ENCODE measurements at regions not wholly inside any gene's neighbourhood (a gene's known extent, or its start where the extent isn't known, plus 50 kb on each side); places are given as distances from the start of the nearest gene placed in this dataset.

DNA sequence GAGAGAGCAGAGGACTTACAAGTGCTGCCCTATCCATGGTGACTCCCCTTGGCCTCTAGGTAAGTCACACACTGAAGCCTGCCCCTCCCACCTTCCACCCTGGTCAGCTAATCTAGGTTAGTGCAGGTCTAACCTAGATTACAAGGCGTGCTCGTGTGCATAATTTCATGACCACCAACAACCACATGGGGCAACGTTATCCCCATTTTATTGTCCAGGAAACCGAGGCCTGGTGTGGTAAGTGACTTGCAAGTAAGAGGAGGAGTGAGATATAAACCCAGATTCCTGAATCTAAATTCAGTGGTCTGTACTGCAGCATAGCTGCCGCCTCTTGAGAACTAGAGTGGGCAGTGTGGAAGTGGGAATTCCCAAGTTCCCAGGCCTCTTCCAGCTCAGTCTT lies 171.1 kb downstream of the DAD1 start:
- TF ChIP-seq, protein P1, sequence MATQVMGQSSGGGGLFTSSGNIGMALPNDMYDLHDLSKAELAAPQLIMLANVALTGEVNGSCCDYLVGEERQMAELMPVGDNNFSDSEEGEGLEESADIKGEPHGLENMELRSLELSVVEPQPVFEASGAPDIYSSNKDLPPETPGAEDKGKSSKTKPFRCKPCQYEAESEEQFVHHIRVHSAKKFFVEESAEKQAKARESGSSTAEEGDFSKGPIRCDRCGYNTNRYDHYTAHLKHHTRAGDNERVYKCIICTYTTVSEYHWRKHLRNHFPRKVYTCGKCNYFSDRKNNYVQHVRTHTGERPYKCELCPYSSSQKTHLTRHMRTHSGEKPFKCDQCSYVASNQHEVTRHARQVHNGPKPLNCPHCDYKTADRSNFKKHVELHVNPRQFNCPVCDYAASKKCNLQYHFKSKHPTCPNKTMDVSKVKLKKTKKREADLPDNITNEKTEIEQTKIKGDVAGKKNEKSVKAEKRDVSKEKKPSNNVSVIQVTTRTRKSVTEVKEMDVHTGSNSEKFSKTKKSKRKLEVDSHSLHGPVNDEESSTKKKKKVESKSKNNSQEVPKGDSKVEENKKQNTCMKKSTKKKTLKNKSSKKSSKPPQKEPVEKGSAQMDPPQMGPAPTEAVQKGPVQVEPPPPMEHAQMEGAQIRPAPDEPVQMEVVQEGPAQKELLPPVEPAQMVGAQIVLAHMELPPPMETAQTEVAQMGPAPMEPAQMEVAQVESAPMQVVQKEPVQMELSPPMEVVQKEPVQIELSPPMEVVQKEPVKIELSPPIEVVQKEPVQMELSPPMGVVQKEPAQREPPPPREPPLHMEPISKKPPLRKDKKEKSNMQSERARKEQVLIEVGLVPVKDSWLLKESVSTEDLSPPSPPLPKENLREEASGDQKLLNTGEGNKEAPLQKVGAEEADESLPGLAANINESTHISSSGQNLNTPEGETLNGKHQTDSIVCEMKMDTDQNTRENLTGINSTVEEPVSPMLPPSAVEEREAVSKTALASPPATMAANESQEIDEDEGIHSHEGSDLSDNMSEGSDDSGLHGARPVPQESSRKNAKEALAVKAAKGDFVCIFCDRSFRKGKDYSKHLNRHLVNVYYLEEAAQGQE (IDR thresholded peaks at IDR 0.05; ENCODE audit: insufficient read depth in 1 of 2, low read depth in 2 of 2, low read length in 2 of 2): no peak
- no peak for TF ChIP-seq FOXP2 (optimal IDR thresholded peaks at IDR 0.05; ENCODE audit: borderline replicate concordance, extremely low read depth, extremely low read length, insufficient read depth)

DNA sequence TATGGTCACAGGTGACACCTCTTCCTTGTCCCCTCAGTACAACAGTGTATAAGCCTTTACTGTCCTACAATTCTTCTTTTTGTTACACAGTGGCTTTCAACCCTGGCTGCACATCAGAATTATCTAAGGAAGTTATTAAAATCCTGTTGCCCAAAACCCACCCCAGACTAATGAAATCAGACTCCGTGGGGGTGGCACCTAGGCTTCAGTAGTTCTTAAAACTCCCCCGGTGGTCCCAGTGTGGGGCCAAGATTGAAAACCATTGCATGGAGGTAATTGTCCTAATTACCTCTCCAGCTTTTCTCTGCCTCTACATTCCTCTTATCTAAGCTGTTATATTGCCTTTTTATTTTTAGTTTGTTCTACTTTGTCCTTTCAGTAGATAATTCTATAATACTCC lies 172.8 kb downstream of the DAD1 start:
- TF ChIP-seq POLR2AphosphoS5 (IDR thresholded peaks at IDR 0.05; ENCODE audit: low read depth, low read length): no peak
- TF ChIP-seq TAF1 (IDR thresholded peaks at IDR 0.05; ENCODE audit: borderline replicate concordance, insufficient read depth, low read length): no peak
- TF ChIP-seq, protein P1 (IDR thresholded peaks at IDR 0.05; ENCODE audit: insufficient read depth in 1 of 2, low read depth in 2 of 2, low read length in 2 of 2): no peak
- TF ChIP-seq SIN3A (IDR thresholded peaks at IDR 0.05; ENCODE audit: borderline replicate concordance, insufficient read depth, low read length): no peak
- TF ChIP-seq FOXP2 (optimal IDR thresholded peaks at IDR 0.05; ENCODE audit: borderline replicate concordance, extremely low read depth, extremely low read length, insufficient read depth): no peak

DNA sequence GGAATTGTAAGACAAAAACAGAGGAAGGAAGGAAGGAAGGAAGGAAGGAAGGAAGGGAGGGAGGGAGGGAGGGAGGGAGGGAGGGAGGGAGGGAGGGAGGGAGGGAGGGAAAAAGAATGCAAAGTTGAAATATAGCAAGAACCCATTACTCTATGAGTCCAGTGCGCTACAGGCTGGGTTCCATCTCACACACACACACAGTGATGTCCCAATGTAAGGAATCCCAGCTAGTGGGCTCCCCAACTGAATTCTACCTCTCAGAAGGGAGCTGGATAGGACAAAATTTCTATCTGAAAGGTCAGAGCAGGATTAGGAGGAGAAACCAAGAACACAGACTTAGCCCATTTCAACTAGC lies 173.4 kb downstream of the DAD1 start:
- TF ChIP-seq SIN3A (IDR thresholded peaks at IDR 0.05; ENCODE audit: borderline replicate concordance, insufficient read depth, low read length) (no peak), FOXP2 (optimal IDR thresholded peaks at IDR 0.05; ENCODE audit: borderline replicate concordance, extremely low read depth, extremely low read length, insufficient read depth) (no peak), POLR2AphosphoS5 (IDR thresholded peaks at IDR 0.05; ENCODE audit: low read depth, low read length) (no peak), TAF1 (IDR thresholded peaks at IDR 0.05; ENCODE audit: borderline replicate concordance, insufficient read depth, low read length) (no peak)
- TF ChIP-seq, protein P1 (IDR thresholded peaks at IDR 0.05; ENCODE audit: insufficient read depth in 1 of 2, low read depth in 2 of 2, low read length in 2 of 2): no peak

DNA sequence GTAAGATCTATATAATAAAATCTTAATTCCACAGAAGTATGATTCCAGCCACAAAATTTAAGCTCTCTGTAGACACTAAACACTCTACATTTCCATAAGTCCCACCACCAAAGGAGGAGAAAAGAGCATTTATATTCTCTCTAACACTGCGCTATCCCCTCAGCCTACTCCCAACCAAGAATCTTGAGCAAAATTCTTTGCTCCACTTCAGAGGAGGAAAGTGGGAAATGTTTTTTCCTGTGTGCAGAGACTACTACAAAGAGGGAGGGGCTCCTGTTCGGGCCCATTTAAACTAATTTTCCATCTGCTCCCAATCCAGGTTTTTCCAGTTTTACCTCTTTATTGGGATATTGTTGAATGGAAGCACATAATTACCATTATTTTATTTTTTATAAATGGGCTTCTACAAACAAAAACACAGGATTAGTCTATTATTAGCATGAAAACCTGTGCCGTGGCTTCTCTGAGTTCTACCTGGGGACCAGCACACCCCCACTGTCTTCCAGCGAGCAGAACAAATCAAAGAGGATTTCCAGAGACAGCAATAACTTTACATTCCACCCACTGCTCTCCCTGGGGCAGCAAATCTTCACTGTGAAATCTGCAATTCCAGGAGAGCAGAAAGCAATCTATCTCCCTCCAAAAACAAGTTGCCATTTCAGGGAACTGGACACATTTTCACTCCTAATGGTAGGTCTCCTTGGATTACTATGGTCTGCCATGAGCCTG lies 174.0 kb downstream of the DAD1 start:
- TF ChIP-seq, protein P1 (IDR thresholded peaks at IDR 0.05; ENCODE audit: insufficient read depth in 1 of 2, low read depth in 2 of 2, low read length in 2 of 2): no peak
- TF ChIP-seq TAF1 (IDR thresholded peaks at IDR 0.05; ENCODE audit: borderline replicate concordance, insufficient read depth, low read length): no peak
- TF ChIP-seq FOXP2 (optimal IDR thresholded peaks at IDR 0.05; ENCODE audit: borderline replicate concordance, extremely low read depth, extremely low read length, insufficient read depth): no peak
- TF ChIP-seq SIN3A (IDR thresholded peaks at IDR 0.05; ENCODE audit: borderline replicate concordance, insufficient read depth, low read length): no peak
- no peak for TF ChIP-seq POLR2AphosphoS5 (IDR thresholded peaks at IDR 0.05; ENCODE audit: low read depth, low read length)

DNA sequence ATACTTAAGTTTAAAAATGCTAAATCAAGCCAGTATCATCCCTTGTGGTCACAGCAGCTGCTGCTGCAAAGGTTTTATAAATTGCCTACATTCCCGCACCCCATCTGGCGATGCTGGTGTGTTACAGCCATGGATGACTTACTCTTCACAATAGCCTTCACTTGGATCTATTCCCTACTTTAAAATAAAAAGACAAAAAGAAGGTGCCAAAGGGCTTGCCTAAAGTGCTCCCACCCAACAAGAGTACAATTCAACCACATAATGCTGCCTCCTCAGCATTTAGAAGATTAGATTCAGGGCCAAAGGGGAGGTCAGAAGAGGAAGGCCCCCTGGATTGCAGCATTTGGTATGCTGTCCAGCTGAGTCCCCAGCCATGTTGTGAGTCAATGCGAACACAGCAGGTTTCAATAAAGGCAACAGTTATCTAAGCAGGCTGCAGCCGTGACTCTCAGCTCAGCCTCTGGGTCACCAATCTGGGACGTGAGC lies 176.1 kb downstream of the DAD1 start:
- TF ChIP-seq TAF1 (IDR thresholded peaks at IDR 0.05; ENCODE audit: borderline replicate concordance, insufficient read depth, low read length) (no peak), SIN3A (IDR thresholded peaks at IDR 0.05; ENCODE audit: borderline replicate concordance, insufficient read depth, low read length) (no peak), POLR2AphosphoS5 (IDR thresholded peaks at IDR 0.05; ENCODE audit: low read depth, low read length) (no peak), FOXP2 (optimal IDR thresholded peaks at IDR 0.05; ENCODE audit: borderline replicate concordance, extremely low read depth, extremely low read length, insufficient read depth) (no peak)
- TF ChIP-seq, protein P1 (IDR thresholded peaks at IDR 0.05; ENCODE audit: insufficient read depth in 1 of 2, low read depth in 2 of 2, low read length in 2 of 2): no peak

Data from PFSK-1 (cell line).